ENCODE measurements at regions not wholly inside any gene's neighbourhood (a gene's known extent, or its start where the extent isn't known, plus 50 kb on each side); places are given as distances from the start of the nearest gene placed in this dataset.
"Not testable (repeated sequence)": the region's sequence is repeated elsewhere in the genome, so short reads cannot be mapped to it uniquely, and the experiment has no call there.

DNA sequence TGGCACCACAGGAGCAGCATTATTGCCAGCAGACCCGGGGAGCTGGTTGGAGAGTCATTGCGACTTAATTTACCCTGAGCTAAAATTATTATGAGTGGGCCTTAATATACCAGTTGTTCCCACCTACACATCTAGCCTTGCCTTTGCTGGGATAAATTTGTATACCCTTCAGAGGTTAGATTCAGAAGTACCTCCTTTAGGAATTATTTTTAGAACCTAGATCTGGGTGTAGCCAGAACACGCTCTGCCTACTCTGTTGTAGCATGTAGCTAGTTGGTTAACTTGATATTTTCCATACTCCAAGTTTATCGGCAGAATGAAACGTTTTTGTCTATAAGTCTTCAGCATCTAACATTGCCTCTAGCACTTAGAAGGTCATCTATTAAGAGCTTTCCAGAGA lies 65.5 kb upstream of the SEC22B start:
- TF ChIP-seq CTCF, EP300 (IDR thresholded peaks at IDR 0.05): not testable (repeated sequence)

Measured in stomach (tissue), 4 donors.